ENCODE measurements at regions not wholly inside any gene's neighbourhood (a gene's known extent, or its start where the extent isn't known, plus 50 kb on each side); places are given as distances from the start of the nearest gene placed in this dataset.

DNA sequence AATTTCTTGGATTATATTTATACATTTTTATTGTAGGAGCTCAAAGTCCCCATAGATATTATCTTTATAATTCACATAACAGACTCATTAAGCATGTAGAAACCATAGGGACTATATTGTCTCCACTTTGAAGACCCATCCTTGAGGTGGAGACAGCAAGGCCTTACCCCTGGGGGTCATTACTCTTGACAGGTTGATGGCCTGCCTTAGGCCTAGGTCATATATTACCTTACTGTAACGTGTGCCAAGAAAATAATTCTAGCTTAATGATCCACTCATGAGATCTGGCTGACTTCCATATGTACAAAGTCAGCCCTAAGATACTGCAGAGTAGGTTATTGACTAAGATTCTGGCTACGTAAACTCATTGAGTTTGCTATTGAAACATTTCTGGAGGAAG is 65.4 kb upstream of the GLS start:
- no peaks in the 10 kb centered on the region for H3K27me3 ChIP-seq
- no peaks in the 10 kb centered on the region for H3K4me1 ChIP-seq
- no peak overlapping the region for H3K27ac ChIP-seq
- H3K9me3 ChIP-seq = no peaks in the 10 kb centered on the region
- 56 to 75% methylated on average over 2 of the region's 2 CpGs for WGBS, 2 donors
- H3K4me3 ChIP-seq (replicated peaks in 1 of 3) = no peak overlapping the region
- no peak for DNase-seq
- intact Hi-C loops (cut with DNase I) = no loop called here
- no peaks in the 10 kb centered on the region for H3K36me3 ChIP-seq
- TF ChIP-seq, protein P1, sequence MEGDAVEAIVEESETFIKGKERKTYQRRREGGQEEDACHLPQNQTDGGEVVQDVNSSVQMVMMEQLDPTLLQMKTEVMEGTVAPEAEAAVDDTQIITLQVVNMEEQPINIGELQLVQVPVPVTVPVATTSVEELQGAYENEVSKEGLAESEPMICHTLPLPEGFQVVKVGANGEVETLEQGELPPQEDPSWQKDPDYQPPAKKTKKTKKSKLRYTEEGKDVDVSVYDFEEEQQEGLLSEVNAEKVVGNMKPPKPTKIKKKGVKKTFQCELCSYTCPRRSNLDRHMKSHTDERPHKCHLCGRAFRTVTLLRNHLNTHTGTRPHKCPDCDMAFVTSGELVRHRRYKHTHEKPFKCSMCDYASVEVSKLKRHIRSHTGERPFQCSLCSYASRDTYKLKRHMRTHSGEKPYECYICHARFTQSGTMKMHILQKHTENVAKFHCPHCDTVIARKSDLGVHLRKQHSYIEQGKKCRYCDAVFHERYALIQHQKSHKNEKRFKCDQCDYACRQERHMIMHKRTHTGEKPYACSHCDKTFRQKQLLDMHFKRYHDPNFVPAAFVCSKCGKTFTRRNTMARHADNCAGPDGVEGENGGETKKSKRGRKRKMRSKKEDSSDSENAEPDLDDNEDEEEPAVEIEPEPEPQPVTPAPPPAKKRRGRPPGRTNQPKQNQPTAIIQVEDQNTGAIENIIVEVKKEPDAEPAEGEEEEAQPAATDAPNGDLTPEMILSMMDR (IDR thresholded peaks at IDR 0.05) = no peak
- no peak for TF ChIP-seq POLR2A (IDR thresholded peaks at IDR 0.05)

- no peak for TF ChIP-seq POLR2A (IDR thresholded peaks at IDR 0.05)
- TF ChIP-seq, protein P1 (IDR thresholded peaks at IDR 0.05) = no peak
- Histone ChIP-seq H3K27me3 (no peaks in the 10 kb centered on the region), H3K27ac (no peak overlapping the region)
Measured at GRCh38 chr2:190817082-190817481, 63.5 kb upstream of the GLS start.

GRCh38 chr2:190819840-190820301 is 60.8 kb upstream of the GLS start:
- intact Hi-C loops (cut with DNase I) = no loop called here
- Histone ChIP-seq H3K36me3 (no peaks in the 10 kb centered on the region), H3K4me1 (no peaks in the 10 kb centered on the region), H3K27me3 (no peaks in the 10 kb centered on the region), H3K9me3 (no peaks in the 10 kb centered on the region), H3K4me3 (replicated peaks in 1 of 3) (no peak overlapping the region), H3K27ac (no peak overlapping the region)
- 31 to 51% methylated on average over 3 of the region's 3 CpGs for WGBS, 2 donors
- DNase-seq = no peak
- TF ChIP-seq POLR2A (IDR thresholded peaks at IDR 0.05) = no peak
- TF ChIP-seq, protein P1 (IDR thresholded peaks at IDR 0.05) = no peak

More at GRCh38 chr2:190817082-190817481, 63.5 kb upstream of the GLS start:
- Histone ChIP-seq H3K4me1 (no peaks in the 10 kb centered on the region), H3K9me3 (no peaks in the 10 kb centered on the region), H3K4me3 (replicated peaks in 1 of 3) (no peak overlapping the region), H3K36me3 (no peaks in the 10 kb centered on the region)
- intact Hi-C loops (cut with DNase I) = no loop called here
- DNase-seq = no peak

GRCh38 chr2:190820416-190820815 is 60.2 kb upstream of the GLS start:
- Histone ChIP-seq H3K36me3 (no peaks in the 10 kb centered on the region), H3K4me1 (no peaks in the 10 kb centered on the region), H3K27ac (no peak overlapping the region), H3K9me3 (no peaks in the 10 kb centered on the region), H3K27me3 (no peaks in the 10 kb centered on the region), H3K4me3 (replicated peaks in 1 of 3) (no peak overlapping the region)
- intact Hi-C loops (cut with DNase I) = no loop called here
- WGBS, 2 donors = 79 to 86% methylated on average over 1 of the region's 1 CpG
- TF ChIP-seq POLR2A (IDR thresholded peaks at IDR 0.05) = no peak
- TF ChIP-seq, protein P1 (IDR thresholded peaks at IDR 0.05) = no peak
- no peak for DNase-seq

GRCh38 chr2:190822043-190822442 is 58.6 kb upstream of the GLS start:
- H3K36me3 ChIP-seq = no peaks in the 10 kb centered on the region
- DNase-seq = no peak
- H3K27me3 ChIP-seq = no peaks in the 10 kb centered on the region
- H3K4me1 ChIP-seq = no peaks in the 10 kb centered on the region
- no peak overlapping the region for H3K27ac ChIP-seq
- 63 to 79% methylated on average over 1 of the region's 1 CpG for WGBS, 2 donors
- H3K9me3 ChIP-seq = no peaks in the 10 kb centered on the region
- H3K4me3 ChIP-seq (replicated peaks in 1 of 3) = no peak overlapping the region
- intact Hi-C loops (cut with DNase I) = no loop called here
- TF ChIP-seq POLR2A (IDR thresholded peaks at IDR 0.05) = no peak
- TF ChIP-seq, protein P1 (IDR thresholded peaks at IDR 0.05) = no peak
